B cell (primary cell): ENCODE measurements at regions not wholly inside any gene's neighbourhood (a gene's known extent, or its start where the extent isn't known, plus 50 kb on each side); places are given as distances from the start of the nearest gene placed in this dataset.

Experiments used
- EZH2 ChIP-seq: IDR thresholded peaks from 2 replicates; pipeline ENCODE4 v1.6.1; 2012; ENCODE audit warnings: borderline replicate concordance, low read depth, mild to moderate bottlenecking, moderate library complexity, low read length; ENCODE audit not compliant: insufficient read depth, poor library complexity, severe bottlenecking
- TF ChIP-seq, protein P1 (sequence below): fragments of 200-600 bp; IDR thresholded peaks from one replicate; pipeline ENCODE4 v1.8.0; 2022; ENCODE audit warnings: antibody characterized with exemption, mild to moderate bottlenecking

DNA sequence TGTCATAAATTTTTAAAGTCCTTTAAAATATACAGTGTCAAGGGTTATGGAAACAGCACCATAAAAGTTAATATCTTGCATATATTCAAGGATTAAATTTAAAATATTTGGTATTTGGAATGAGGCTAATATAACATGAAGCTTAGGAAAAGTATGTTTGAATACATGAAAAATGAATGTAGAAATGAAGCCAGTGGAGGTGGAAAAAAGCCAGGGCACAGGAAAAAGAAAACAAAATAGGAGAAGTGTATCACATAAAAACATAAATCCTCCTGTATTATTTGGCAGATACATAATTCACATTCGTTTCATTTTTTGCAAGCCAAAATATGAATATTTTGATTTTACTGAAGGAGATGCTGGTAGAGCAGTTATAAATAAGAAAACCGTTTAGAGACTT is 587.0 kb upstream of the ZNF608 start:
- TF ChIP-seq, protein P1, sequence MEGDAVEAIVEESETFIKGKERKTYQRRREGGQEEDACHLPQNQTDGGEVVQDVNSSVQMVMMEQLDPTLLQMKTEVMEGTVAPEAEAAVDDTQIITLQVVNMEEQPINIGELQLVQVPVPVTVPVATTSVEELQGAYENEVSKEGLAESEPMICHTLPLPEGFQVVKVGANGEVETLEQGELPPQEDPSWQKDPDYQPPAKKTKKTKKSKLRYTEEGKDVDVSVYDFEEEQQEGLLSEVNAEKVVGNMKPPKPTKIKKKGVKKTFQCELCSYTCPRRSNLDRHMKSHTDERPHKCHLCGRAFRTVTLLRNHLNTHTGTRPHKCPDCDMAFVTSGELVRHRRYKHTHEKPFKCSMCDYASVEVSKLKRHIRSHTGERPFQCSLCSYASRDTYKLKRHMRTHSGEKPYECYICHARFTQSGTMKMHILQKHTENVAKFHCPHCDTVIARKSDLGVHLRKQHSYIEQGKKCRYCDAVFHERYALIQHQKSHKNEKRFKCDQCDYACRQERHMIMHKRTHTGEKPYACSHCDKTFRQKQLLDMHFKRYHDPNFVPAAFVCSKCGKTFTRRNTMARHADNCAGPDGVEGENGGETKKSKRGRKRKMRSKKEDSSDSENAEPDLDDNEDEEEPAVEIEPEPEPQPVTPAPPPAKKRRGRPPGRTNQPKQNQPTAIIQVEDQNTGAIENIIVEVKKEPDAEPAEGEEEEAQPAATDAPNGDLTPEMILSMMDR = no peak
- no peak for TF ChIP-seq EZH2
